ENCODE measurements at regions not wholly inside any gene's neighbourhood (a gene's known extent, or its start where the extent isn't known, plus 50 kb on each side); places are given as distances from the start of the nearest gene placed in this dataset.

- DNase-seq = no peak
Observed at GRCh38 chr6:19041906-19042305, 654.8 kb downstream of the RNF144B start.

- no peak for DNase-seq
Observed at GRCh38 chr6:19042420-19042819, 655.3 kb downstream of the RNF144B start.

GRCh38 chr6:19050765-19051164 is 663.6 kb downstream of the RNF144B start:
- DNase-seq = no peak

- DNase-seq = no peak
Observed at GRCh38 chr6:19052219-19052618, 665.1 kb downstream of the RNF144B start.

- no peak for DNase-seq
Observed at GRCh38 chr6:19059102-19059501, 672.0 kb downstream of the RNF144B start.

- DNase-seq = no peak
Observed at GRCh38 chr6:19067165-19067564, 680.0 kb downstream of the RNF144B start.

- DNase-seq = no peak
Observed at GRCh38 chr6:19070520-19070919, 683.4 kb downstream of the RNF144B start.

- DNase-seq = no peak
Observed at GRCh38 chr6:19083801-19084200, 696.7 kb downstream of the RNF144B start.

GRCh38 chr6:19086480-19086879 is 699.3 kb downstream of the RNF144B start:
- no peak for DNase-seq

GRCh38 chr6:19087296-19087695 is 700.1 kb downstream of the RNF144B start:
- no peak for DNase-seq

GRCh38 chr6:19087897-19088296 is 700.7 kb downstream of the RNF144B start:
- DNase-seq = no peak

- no peak for DNase-seq
Observed at GRCh38 chr6:19100752-19101151, 713.6 kb downstream of the RNF144B start.

- no peak for DNase-seq
Observed at GRCh38 chr6:19102936-19103335, 715.8 kb downstream of the RNF144B start.

- no peak for DNase-seq
Observed at GRCh38 chr6:19107468-19107867, 720.3 kb downstream of the RNF144B start.

- DNase-seq = no peak
Observed at GRCh38 chr6:19121521-19121920, 715.6 kb upstream of the ID4 start.

GRCh38 chr6:19127081-19127480 is 710.1 kb upstream of the ID4 start:
- DNase-seq = no peak

GRCh38 chr6:19128701-19129100 is 708.5 kb upstream of the ID4 start:
- DNase-seq = no peak

- DNase-seq = no peak
Observed at GRCh38 chr6:19135706-19136105, 701.5 kb upstream of the ID4 start.

GRCh38 chr6:19137505-19137904 is 699.7 kb upstream of the ID4 start:
- DNase-seq = no peak

- no peak for DNase-seq
Observed at GRCh38 chr6:19142275-19142674, 694.9 kb upstream of the ID4 start.

- DNase-seq = no peak
Observed at GRCh38 chr6:19150307-19150706, 686.9 kb upstream of the ID4 start.

- no peak for DNase-seq
Observed at GRCh38 chr6:19153270-19153980, 683.7 kb upstream of the ID4 start.

GRCh38 chr6:19153981-19154295 is 683.2 kb upstream of the ID4 start:
- DNase-seq = no peak

- no peak for DNase-seq
Observed at GRCh38 chr6:19156443-19156842, 680.7 kb upstream of the ID4 start.

GRCh38 chr6:19157486-19157885 is 679.7 kb upstream of the ID4 start:
- DNase-seq = no peak

- DNase-seq = no peak
Observed at GRCh38 chr6:19158586-19158985, 678.6 kb upstream of the ID4 start.
